HEK293 (cell line): ENCODE measurements at regions not wholly inside any gene's neighbourhood (a gene's known extent, or its start where the extent isn't known, plus 50 kb on each side); places are given as distances from the start of the nearest gene placed in this dataset.

Experiments
- CTCF ChIA-PET: fragments of 350-600 bp; formaldehyde crosslinking; extraction: SDS; loops from one replicate; lab custom pipeline; 2021; ENCODE audit warnings: antibody characterized with exemption; lab: Yijun Ruan, JAX
- POLR2A ChIA-PET: fragments of 300-600 bp; formaldehyde crosslinking; extraction: SDS; loops from one replicate; lab custom pipeline; 2020; ENCODE audit warnings: antibody characterized with exemption, inconsistent platforms; lab: Yijun Ruan, JAX
- H3K27ac ChIP-seq: fragments of 200-500 bp; sonication (Bioruptor generic); 2 replicates; pipeline ENCODE4 v1.5.1; 2014; ENCODE audit warnings: low read depth, low read length, control low read depth, inconsistent platforms; ENCODE audit errors: extremely low read depth
- H3K36me3 ChIP-seq, 2 experiments: fragments of 200-500 bp in 1 of 2; sonication (Bioruptor generic) in 1 of 2; 1 replicate in 1 of 2; 2 replicates in 1 of 2; pipeline ENCODE4 v1.5.1; 2014 to 2017; ENCODE audit warnings: inconsistent platforms in 2 of 2, low read length in 2 of 2; ENCODE audit not compliant: control insufficient read depth in 2 of 2, insufficient read depth in 1 of 2
- H3K4me1 ChIP-seq: fragments of 200-500 bp; sonication (Bioruptor generic); 2 replicates; pipeline ENCODE4 v1.5.1; 2014; ENCODE audit warnings: mild to moderate bottlenecking, low read length, inconsistent platforms; ENCODE audit not compliant: control insufficient read depth, insufficient read depth
- H3K4me3 ChIP-seq: 2 replicates; pipeline ENCODE4 v1.5.1; 2011; ENCODE audit warnings: low read depth, mild to moderate bottlenecking, control low read depth, low read length, moderate library complexity
- H3K9me3 ChIP-seq: fragments of 200-500 bp; sonication (Bioruptor generic); 2 replicates; pipeline ENCODE4 v1.5.1; 2014; ENCODE audit warnings: low read depth, low read length, inconsistent platforms; ENCODE audit not compliant: control insufficient read depth, insufficient read depth
- ZIC2 ChIP-seq: fragments of 450-650 bp; formaldehyde crosslinking; IDR thresholded peaks from 2 replicates; pipeline ENCODE4 v1.5.1; 2016; ENCODE audit warnings: missing biosample characterization, missing genetic modification characterization
- ZNF10 ChIP-seq: fragments of 450-650 bp; formaldehyde crosslinking; IDR thresholded peaks from 2 replicates; pipeline ENCODE4 v1.5.1; 2017; ENCODE audit warnings: missing biosample characterization, missing genetic modification characterization
- ZNF324 ChIP-seq: fragments of 450-650 bp; formaldehyde crosslinking; IDR thresholded peaks from 2 replicates; pipeline ENCODE4 v1.5.1; 2016; ENCODE audit warnings: missing biosample characterization, missing genetic modification characterization
- ZNF335 ChIP-seq: fragments of 450-650 bp; formaldehyde crosslinking; conservative IDR thresholded peaks from 2 replicates; pipeline ENCODE4 v1.5.1; 2016; ENCODE audit warnings: missing biosample characterization, missing genetic modification characterization
- ZNF600 ChIP-seq: fragments of 450-650 bp; formaldehyde crosslinking; IDR thresholded peaks from 2 replicates; pipeline ENCODE4 v1.5.1; 2016; ENCODE audit warnings: missing biosample characterization, missing genetic modification characterization
- TF ChIP-seq, protein P1 (sequence below): fragments of 450-650 bp; formaldehyde crosslinking; IDR thresholded peaks from 2 replicates; pipeline ENCODE4 v1.5.1; 2016; ENCODE audit warnings: missing biosample characterization, missing genetic modification characterization
- TF ChIP-seq, protein P2 (sequence below): fragments of 450-650 bp; formaldehyde crosslinking; IDR thresholded peaks from 2 replicates; pipeline ENCODE4 v1.5.1; 2016; ENCODE audit warnings: missing biosample characterization, missing genetic modification characterization
- TF ChIP-seq, protein P3 (sequence below): fragments of 450-650 bp; formaldehyde crosslinking; IDR thresholded peaks from 2 replicates; pipeline ENCODE4 v1.5.1; 2016; ENCODE audit warnings: missing biosample characterization, missing genetic modification characterization
- TF ChIP-seq, protein P4 (sequence below): fragments of 450-650 bp; formaldehyde crosslinking; IDR thresholded peaks from 2 replicates; pipeline ENCODE4 v1.5.0; 2017; ENCODE audit warnings: missing biosample characterization, missing genetic modification characterization, borderline replicate concordance
- TF ChIP-seq, protein P5 (sequence below): fragments of 450-650 bp; formaldehyde crosslinking; IDR thresholded peaks from 2 replicates; pipeline ENCODE4 v1.5.1; 2016; ENCODE audit warnings: missing biosample characterization, missing genetic modification characterization

DNA sequence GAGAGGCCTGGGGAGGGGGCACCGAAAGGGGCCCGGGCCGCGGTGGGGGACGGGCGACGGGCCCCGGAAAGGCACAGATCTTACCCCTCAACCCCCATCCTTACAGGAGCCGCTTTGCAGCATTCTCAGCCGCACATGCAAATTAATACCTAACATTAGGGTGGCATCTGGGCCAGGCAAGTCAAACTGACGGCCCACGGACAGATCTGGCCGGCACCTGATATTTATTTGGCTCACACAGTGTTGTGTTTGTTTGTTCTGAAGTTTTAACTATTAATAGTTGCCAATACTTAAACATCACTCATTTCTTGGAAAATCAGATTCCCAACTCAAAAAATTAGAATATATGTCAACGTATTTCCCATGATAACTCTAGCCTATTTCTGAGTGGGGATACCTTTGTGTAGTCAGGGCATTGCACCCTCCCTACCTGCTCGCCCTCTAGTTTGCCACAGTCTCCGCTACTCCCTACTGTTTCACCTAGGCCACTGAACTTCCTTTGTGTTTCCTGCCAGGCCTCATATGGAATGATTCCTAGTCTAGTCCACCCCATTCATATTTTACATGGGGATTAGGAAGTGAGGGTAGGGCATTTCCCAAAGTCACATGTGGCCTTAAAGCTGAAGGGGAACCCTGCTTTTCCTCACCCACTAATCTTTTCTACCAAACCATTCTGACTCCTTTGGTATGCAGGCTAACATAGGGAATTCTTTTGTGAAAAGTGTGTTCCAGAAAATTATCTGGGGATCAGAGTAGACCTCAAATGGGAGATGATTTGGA is 71.9 kb upstream of the LARP1 start:
- Histone ChIP-seq H3K4me3 (peak overlapping the region; percentile 25), H3K4me1 (no peaks in the 10 kb centered on the region; the same call in 1 of the 2 replicates), H3K27ac (peak overlapping the region; percentile 37; the same call in 1 of the 2 replicates), H3K36me3 (no peaks in the 10 kb centered on the region), H3K9me3 (no peaks in the 10 kb centered on the region)
- TF ChIP-seq ZNF600 (tag by site-specific recombination) (0 out of 2 replicates have a peak, but pooled peaks have one; percentile 8), ZNF324 (tag by site-specific recombination) (no peak), ZNF335 (tag by site-specific recombination) (peak; percentile 72), ZNF10 (tag by site-specific recombination) (0 out of 2 replicates have a peak, but pooled peaks have one; percentile 20)
- TF ChIP-seq, protein P1, sequence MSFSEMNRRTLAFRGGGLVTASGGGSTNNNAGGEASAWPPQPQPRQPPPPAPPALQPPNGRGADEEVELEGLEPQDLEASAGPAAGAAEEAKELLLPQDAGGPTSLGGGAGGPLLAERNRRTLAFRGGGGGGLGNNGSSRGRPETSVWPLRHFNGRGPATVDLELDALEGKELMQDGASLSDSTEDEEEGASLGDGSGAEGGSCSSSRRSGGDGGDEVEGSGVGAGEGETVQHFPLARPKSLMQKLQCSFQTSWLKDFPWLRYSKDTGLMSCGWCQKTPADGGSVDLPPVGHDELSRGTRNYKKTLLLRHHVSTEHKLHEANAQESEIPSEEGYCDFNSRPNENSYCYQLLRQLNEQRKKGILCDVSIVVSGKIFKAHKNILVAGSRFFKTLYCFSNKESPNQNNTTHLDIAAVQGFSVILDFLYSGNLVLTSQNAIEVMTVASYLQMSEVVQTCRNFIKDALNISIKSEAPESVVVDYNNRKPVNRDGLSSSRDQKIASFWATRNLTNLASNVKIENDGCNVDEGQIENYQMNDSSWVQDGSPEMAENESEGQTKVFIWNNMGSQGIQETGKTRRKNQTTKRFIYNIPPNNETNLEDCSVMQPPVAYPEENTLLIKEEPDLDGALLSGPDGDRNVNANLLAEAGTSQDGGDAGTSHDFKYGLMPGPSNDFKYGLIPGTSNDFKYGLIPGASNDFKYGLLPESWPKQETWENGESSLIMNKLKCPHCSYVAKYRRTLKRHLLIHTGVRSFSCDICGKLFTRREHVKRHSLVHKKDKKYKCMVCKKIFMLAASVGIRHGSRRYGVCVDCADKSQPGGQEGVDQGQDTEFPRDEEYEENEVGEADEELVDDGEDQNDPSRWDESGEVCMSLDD = no peak
- TF ChIP-seq, protein P2, sequence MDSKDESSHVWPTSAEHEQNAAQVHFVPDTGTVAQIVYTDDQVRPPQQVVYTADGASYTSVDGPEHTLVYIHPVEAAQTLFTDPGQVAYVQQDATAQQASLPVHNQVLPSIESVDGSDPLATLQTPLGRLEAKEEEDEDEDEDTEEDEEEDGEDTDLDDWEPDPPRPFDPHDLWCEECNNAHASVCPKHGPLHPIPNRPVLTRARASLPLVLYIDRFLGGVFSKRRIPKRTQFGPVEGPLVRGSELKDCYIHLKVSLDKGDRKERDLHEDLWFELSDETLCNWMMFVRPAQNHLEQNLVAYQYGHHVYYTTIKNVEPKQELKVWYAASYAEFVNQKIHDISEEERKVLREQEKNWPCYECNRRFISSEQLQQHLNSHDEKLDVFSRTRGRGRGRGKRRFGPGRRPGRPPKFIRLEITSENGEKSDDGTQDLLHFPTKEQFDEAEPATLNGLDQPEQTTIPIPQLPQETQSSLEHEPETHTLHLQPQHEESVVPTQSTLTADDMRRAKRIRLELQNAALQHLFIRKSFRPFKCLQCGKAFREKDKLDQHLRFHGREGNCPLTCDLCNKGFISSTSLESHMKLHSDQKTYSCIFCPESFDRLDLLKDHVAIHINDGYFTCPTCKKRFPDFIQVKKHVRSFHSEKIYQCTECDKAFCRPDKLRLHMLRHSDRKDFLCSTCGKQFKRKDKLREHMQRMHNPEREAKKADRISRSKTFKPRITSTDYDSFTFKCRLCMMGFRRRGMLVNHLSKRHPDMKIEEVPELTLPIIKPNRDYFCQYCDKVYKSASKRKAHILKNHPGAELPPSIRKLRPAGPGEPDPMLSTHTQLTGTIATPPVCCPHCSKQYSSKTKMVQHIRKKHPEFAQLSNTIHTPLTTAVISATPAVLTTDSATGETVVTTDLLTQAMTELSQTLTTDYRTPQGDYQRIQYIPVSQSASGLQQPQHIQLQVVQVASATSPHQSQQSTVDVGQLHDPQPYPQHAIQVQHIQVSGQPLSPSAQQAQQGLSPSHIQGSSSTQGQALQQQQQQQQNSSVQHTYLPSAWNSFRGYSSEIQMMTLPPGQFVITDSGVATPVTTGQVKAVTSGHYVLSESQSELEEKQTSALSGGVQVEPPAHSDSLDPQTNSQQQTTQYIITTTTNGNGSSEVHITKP = peak; percentile 62
- TF ChIP-seq, protein P3, sequence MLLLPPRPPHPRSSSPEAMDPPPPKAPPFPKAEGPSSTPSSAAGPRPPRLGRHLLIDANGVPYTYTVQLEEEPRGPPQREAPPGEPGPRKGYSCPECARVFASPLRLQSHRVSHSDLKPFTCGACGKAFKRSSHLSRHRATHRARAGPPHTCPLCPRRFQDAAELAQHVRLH (tag by site-specific recombination) = 0 out of 2 replicates have a peak, but pooled peaks have one; percentile 9
- POLR2A ChIA-PET = interaction anchor here (0.6 to 1.0 kb wide), 4 partner anchors 10 to 491 kb away, joined by 3 to 5 read pairs (median 4); no protein-coding TSS in a partner anchor
- CTCF ChIA-PET = interaction anchor here (0.5 to 1.9 kb wide), 4 partner anchors 29 to 215 kb away, joined by 3 to 7 read pairs (median 4); no protein-coding TSS in a partner anchor

DNA sequence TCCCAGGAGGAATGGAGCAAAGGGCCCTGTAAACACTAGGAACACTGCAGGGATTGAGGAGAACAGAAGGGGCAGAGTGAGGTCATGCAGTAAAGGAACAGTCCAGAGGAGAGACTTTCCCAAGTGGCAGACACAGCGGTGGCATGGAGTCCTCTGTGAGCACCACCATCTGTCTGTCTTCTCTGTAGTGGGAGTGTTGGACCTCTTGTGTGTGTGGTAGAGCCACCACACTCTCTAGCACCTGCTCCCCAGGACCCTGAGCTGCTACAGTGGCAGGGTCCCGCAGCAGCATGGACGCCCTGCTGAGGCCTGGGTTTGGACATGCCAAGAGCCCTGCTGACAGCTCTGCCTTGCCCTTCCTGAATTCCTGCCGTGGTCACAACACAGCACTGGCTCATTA is 75.7 kb upstream of the LARP1 start:
- TF ChIP-seq, protein P4, sequence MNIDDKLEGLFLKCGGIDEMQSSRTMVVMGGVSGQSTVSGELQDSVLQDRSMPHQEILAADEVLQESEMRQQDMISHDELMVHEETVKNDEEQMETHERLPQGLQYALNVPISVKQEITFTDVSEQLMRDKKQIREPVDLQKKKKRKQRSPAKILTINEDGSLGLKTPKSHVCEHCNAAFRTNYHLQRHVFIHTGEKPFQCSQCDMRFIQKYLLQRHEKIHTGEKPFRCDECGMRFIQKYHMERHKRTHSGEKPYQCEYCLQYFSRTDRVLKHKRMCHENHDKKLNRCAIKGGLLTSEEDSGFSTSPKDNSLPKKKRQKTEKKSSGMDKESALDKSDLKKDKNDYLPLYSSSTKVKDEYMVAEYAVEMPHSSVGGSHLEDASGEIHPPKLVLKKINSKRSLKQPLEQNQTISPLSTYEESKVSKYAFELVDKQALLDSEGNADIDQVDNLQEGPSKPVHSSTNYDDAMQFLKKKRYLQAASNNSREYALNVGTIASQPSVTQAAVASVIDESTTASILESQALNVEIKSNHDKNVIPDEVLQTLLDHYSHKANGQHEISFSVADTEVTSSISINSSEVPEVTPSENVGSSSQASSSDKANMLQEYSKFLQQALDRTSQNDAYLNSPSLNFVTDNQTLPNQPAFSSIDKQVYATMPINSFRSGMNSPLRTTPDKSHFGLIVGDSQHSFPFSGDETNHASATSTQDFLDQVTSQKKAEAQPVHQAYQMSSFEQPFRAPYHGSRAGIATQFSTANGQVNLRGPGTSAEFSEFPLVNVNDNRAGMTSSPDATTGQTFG (tag by site-specific recombination) = no peak
- peak; percentile 97 for TF ChIP-seq ZIC2 (tag by site-specific recombination)
- TF ChIP-seq, protein P5, sequence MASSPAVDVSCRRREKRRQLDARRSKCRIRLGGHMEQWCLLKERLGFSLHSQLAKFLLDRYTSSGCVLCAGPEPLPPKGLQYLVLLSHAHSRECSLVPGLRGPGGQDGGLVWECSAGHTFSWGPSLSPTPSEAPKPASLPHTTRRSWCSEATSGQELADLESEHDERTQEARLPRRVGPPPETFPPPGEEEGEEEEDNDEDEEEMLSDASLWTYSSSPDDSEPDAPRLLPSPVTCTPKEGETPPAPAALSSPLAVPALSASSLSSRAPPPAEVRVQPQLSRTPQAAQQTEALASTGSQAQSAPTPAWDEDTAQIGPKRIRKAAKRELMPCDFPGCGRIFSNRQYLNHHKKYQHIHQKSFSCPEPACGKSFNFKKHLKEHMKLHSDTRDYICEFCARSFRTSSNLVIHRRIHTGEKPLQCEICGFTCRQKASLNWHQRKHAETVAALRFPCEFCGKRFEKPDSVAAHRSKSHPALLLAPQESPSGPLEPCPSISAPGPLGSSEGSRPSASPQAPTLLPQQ (tag by site-specific recombination) = no peak
- ChIA-PET POLR2A (no interaction called here), CTCF (no interaction called here)
- Histone ChIP-seq H3K4me3 (no peak overlapping the region), H3K9me3 (no peaks in the 10 kb centered on the region), H3K36me3 (no peaks in the 10 kb centered on the region), H3K27ac (no peak overlapping the region), H3K4me1 (no peaks in the 10 kb centered on the region; the same call in 1 of the 2 replicates)
